ENCODE measurements at regions not wholly inside any gene's neighbourhood (a gene's known extent, or its start where the extent isn't known, plus 50 kb on each side); places are given as distances from the start of the nearest gene placed in this dataset.

- no peak for DNase-seq (ENCODE audit: low read depth)
Measured at GRCh38 chr6:120077489-120077888, 727.9 kb upstream of the MAN1A1 start.

- DNase-seq (ENCODE audit: low read depth) = no peak
Measured at GRCh38 chr6:120058410-120058809, 708.8 kb upstream of the MAN1A1 start.

- no peak for DNase-seq (ENCODE audit: low read depth)
Measured at GRCh38 chr6:120056085-120056484, 706.5 kb upstream of the MAN1A1 start.

GRCh38 chr6:120055071-120055470 is 705.5 kb upstream of the MAN1A1 start:
- DNase-seq (ENCODE audit: low read depth) = no peak

GRCh38 chr6:120039664-120040063 is 690.1 kb upstream of the MAN1A1 start:
- DNase-seq (ENCODE audit: low read depth) = no peak

GRCh38 chr6:120031837-120032236 is 682.3 kb upstream of the MAN1A1 start:
- no peak for DNase-seq (ENCODE audit: low read depth)

- DNase-seq (ENCODE audit: low read depth) = no peak
Measured at GRCh38 chr6:120026791-120027190, 677.2 kb upstream of the MAN1A1 start.

GRCh38 chr6:120010075-120010474 is 660.5 kb upstream of the MAN1A1 start:
- DNase-seq (ENCODE audit: low read depth) = no peak

GRCh38 chr6:120005292-120005976 is 655.9 kb upstream of the MAN1A1 start:
- no peak for DNase-seq (ENCODE audit: low read depth)

GRCh38 chr6:119986934-119987549 is 637.5 kb upstream of the MAN1A1 start:
- no peak for DNase-seq (ENCODE audit: low read depth)

GRCh38 chr6:119985952-119986736 is 636.6 kb upstream of the MAN1A1 start:
- DNase-seq (ENCODE audit: low read depth) = no peak

- DNase-seq (ENCODE audit: low read depth) = no peak
Measured at GRCh38 chr6:119980802-119981201, 631.2 kb upstream of the MAN1A1 start.

- no peak for DNase-seq (ENCODE audit: low read depth)
Measured at GRCh38 chr6:119979862-119980261, 630.3 kb upstream of the MAN1A1 start.

GRCh38 chr6:119978274-119978889 is 628.8 kb upstream of the MAN1A1 start:
- no peak for DNase-seq (ENCODE audit: low read depth)

GRCh38 chr6:119974430-119975159 is 625.0 kb upstream of the MAN1A1 start:
- no peak for DNase-seq (ENCODE audit: low read depth)

GRCh38 chr6:119966484-119966883 is 616.9 kb upstream of the MAN1A1 start:
- no peak for DNase-seq (ENCODE audit: low read depth)

GRCh38 chr6:119965900-119966299 is 616.3 kb upstream of the MAN1A1 start:
- DNase-seq (ENCODE audit: low read depth) = no peak

GRCh38 chr6:119965008-119965407 is 615.4 kb upstream of the MAN1A1 start:
- DNase-seq (ENCODE audit: low read depth) = no peak

GRCh38 chr6:119962505-119962904 is 612.9 kb upstream of the MAN1A1 start:
- DNase-seq (ENCODE audit: low read depth) = no peak

GRCh38 chr6:119961450-119961849 is 611.9 kb upstream of the MAN1A1 start:
- DNase-seq (ENCODE audit: low read depth) = no peak

- no peak for DNase-seq (ENCODE audit: low read depth)
Measured at GRCh38 chr6:119960456-119960855, 610.9 kb upstream of the MAN1A1 start.

- no peak for DNase-seq (ENCODE audit: low read depth)
Measured at GRCh38 chr6:119960036-119960435, 610.5 kb upstream of the MAN1A1 start.

All from activated gamma-delta T cell treated with anti-CD3 and anti-CD28 coated beads, Interleukin-2, amount 50 U/mL, for 16 hours (primary cell).